Endothelial cell of umbilical vein (primary cell): ENCODE measurements at regions not wholly inside any gene's neighbourhood (a gene's known extent, or its start where the extent isn't known, plus 50 kb on each side); places are given as distances from the start of the nearest gene placed in this dataset.

Experiments used
- BruUV-seq: library from RNA; stranded (reverse); fragments of 400-500 nt; replicated peaks from 2 replicates; lab custom pipeline; 2021; lab: Mats Ljungman, UMichigan
- CTCF ChIA-PET: fragments of 300-600, 350-600 bp; sonication (Branson Sonifier 250); formaldehyde crosslinking; loops from one replicate; lab custom pipeline; 2021; ENCODE audit warnings: antibody characterized with exemption, inconsistent platforms; lab: Charles Lee
- POLR2A ChIA-PET: fragments of 300-600, 350-600 bp; sonication (Branson Sonifier 250); formaldehyde crosslinking; loops from one replicate; lab custom pipeline; 2021; ENCODE audit warnings: antibody characterized with exemption, inconsistent platforms; lab: Charles Lee
- DNase-seq: peaks from one replicate; pipeline ENCODE4 v3.0.0-alpha.2; 2011; ENCODE audit warnings: low read depth, low spot score
- FAIRE-seq: peaks from 2 replicates; lab custom pipeline; 2011; peaks lifted over from hg19 to GRCh38; lab: Jason Lieb, UNC
- H2AFZ ChIP-seq: 2 replicates; pipeline ENCODE4 v1.6.0; 2012; ENCODE audit warnings: low read depth, low read length, control low read depth, inconsistent platforms
- H3K27ac ChIP-seq: 2 replicates; pipeline ENCODE4 v1.5.1; 2011; ENCODE audit warnings: low read depth, mild to moderate bottlenecking, control low read depth, low read length, moderate library complexity; ENCODE audit not compliant: insufficient read depth
- H3K27me3 ChIP-seq, 2 experiments: 2 replicates each; pipeline versions ENCODE4 v1.6.0 to v1.6.1; 2011; ENCODE audit warnings: low read length in 2 of 2, mixed read lengths in 1 of 2; ENCODE audit not compliant: control insufficient read depth in 2 of 2, insufficient read depth in 2 of 2
- H3K36me3 ChIP-seq, 2 experiments: 2 replicates in 1 of 2; 3 replicates in 1 of 2; pipeline ENCODE4 v1.5.1; 2011; ENCODE audit warnings: low read length in 2 of 2, mild to moderate bottlenecking in 1 of 2, moderate library complexity in 1 of 2; ENCODE audit not compliant: control insufficient read depth in 2 of 2, insufficient read depth in 2 of 2; ENCODE audit errors: extremely low read depth in 1 of 2
- H3K4me1 ChIP-seq: 3 replicates; pipeline ENCODE4 v1.5.1; 2011; ENCODE audit warnings: mild to moderate bottlenecking, low read length; ENCODE audit not compliant: control insufficient read depth, insufficient read depth; ENCODE audit errors: extremely low read depth
- H3K4me2 ChIP-seq: 2 replicates; pipeline ENCODE4 v1.6.1; 2011; ENCODE audit warnings: low read length, control low read depth, mixed read lengths; ENCODE audit not compliant: insufficient read depth
- H3K4me3 ChIP-seq, 3 experiments: fragments of 200-600 bp in 1 of 3; sonication (generic), shearing (Covaris generic) in 1 of 3; replicated peaks in 1 of 3; 2 replicates each; pipeline ENCODE4 v1.5.1; 2011 to 2016; ENCODE audit warnings: control low read depth in 3 of 3, low read length in 3 of 3, mild to moderate bottlenecking in 2 of 3, inconsistent platforms in 1 of 3, low read depth in 1 of 3, moderate library complexity in 1 of 3; ENCODE audit not compliant: insufficient read depth in 1 of 3
- H3K79me2 ChIP-seq: 2 replicates; pipeline ENCODE4 v1.6.0; 2012; ENCODE audit warnings: low read length, inconsistent platforms; ENCODE audit not compliant: control insufficient read depth, insufficient read depth
- H3K9ac ChIP-seq: replicated peaks from 2 replicates; pipeline ENCODE3; 2011; ENCODE audit warnings: low read length, control low read depth; ENCODE audit not compliant: insufficient read depth; ENCODE audit errors: extremely low read depth
- H3K9me1 ChIP-seq: replicated peaks from 3 replicates; pipeline ENCODE4 v1.6.0; 2011; ENCODE audit warnings: mild to moderate bottlenecking, low read length; ENCODE audit not compliant: control insufficient read depth, insufficient read depth; ENCODE audit errors: extremely low read depth
- H3K9me3 ChIP-seq: replicated peaks from 2 replicates; pipeline ENCODE4 v1.5.1; 2012; ENCODE audit warnings: low read length, inconsistent platforms; ENCODE audit not compliant: control insufficient read depth, insufficient read depth
- H4K20me1 ChIP-seq: replicated peaks from 2 replicates; pipeline ENCODE3; 2011; ENCODE audit warnings: mild to moderate bottlenecking, low read length; ENCODE audit not compliant: control insufficient read depth, insufficient read depth; ENCODE audit errors: extremely low read depth
- CTCF ChIP-seq, 2 donors: IDR thresholded peaks; 1 replicate in 1 of 2; 2 replicates in 1 of 2; pipeline ENCODE4 v1.5.1; 2011; ENCODE audit warnings: low read length in 2 of 2, mild to moderate bottlenecking in 2 of 2, moderate library complexity in 2 of 2, control low read depth in 1 of 2, inconsistent platforms in 1 of 2, low read depth in 1 of 2; ENCODE audit not compliant: insufficient read depth in 1 of 2; ENCODE audit errors: extremely low read depth in 1 of 2
- EZH2 ChIP-seq: IDR thresholded peaks from 2 replicates; pipeline ENCODE4 v1.6.1; 2012; ENCODE audit warnings: borderline replicate concordance, low read depth, mild to moderate bottlenecking, moderate library complexity, low read length, inconsistent platforms; ENCODE audit not compliant: severe bottlenecking
- FOS ChIP-seq: IDR thresholded peaks from 2 replicates; pipeline ENCODE4 v1.6.1; 2011; ENCODE audit warnings: mild to moderate bottlenecking, low read length, moderate library complexity, borderline replicate concordance; ENCODE audit not compliant: insufficient read depth
- GATA2 ChIP-seq: IDR thresholded peaks from 2 replicates; pipeline ENCODE4 v1.7.0; 2011; ENCODE audit warnings: low read depth, mild to moderate bottlenecking, moderate library complexity, mixed read lengths, low read length; ENCODE audit not compliant: insufficient read length, insufficient read depth
- JUN ChIP-seq: IDR thresholded peaks from 2 replicates; pipeline ENCODE4 v1.6.1; 2011; ENCODE audit warnings: borderline replicate concordance, low read depth; ENCODE audit not compliant: insufficient read length, insufficient read depth
- MAX ChIP-seq: IDR thresholded peaks from 2 replicates; pipeline ENCODE4 v1.6.1; 2011; ENCODE audit not compliant: insufficient read depth, insufficient read length
- MYC ChIP-seq: IDR thresholded peaks from one replicate; pipeline ENCODE4 v1.6.1; 2011; ENCODE audit warnings: mild to moderate bottlenecking, low read depth, low read length
- POLR2A ChIP-seq: IDR thresholded peaks from 2 replicates; pipeline ENCODE4 v1.6.1; 2012; ENCODE audit warnings: low read depth, mild to moderate bottlenecking, control low read depth, low read length
- POLR2AphosphoS5 ChIP-seq: IDR thresholded peaks from 2 replicates; pipeline ENCODE4 v1.6.1; 2012; ENCODE audit warnings: low read depth, mild to moderate bottlenecking, control low read depth, low read length, moderate library complexity; ENCODE audit not compliant: insufficient read depth
- dilution Hi-C: fragments of 300-500 bp; cut with MboI; formaldehyde crosslinking; loops from one replicate; pipeline ENCODE4 v1.15.0; 2019; ENCODE audit warnings: low sequenced_read_pairs; ENCODE audit not compliant: extremely low pct_ligation_motif_present
- intact Hi-C: fragments of 100-400 bp; cut with micrococcal nuclease; formaldehyde crosslinking; loops from one replicate; pipeline ENCODE4 v1.10.0; 2022

GRCh38 chr15:95674031-95674430 is 656.5 kb upstream of the NR2F2 start:
- H3K36me3 ChIP-seq, result no peaks in the 10 kb centered on the region
- no peaks in the 10 kb centered on the region for H3K9me1 ChIP-seq
- H3K4me3 ChIP-seq, result no peak overlapping the region
- no peaks in the 10 kb centered on the region for H3K27me3 ChIP-seq
- intact Hi-C loops (no loop called here), dilution Hi-C loops (no loop called here)
- no peaks in the 10 kb centered on the region for H3K9me3 ChIP-seq
- H2AFZ ChIP-seq, result no peak overlapping the region
- no peak overlapping the region for H3K27ac ChIP-seq
- no peak overlapping the region for H3K9ac ChIP-seq
- FAIRE-seq, result no peak
- no peak for DNase-seq
- ChIA-PET CTCF (no interaction called here), POLR2A (no interaction called here)
- H3K4me1 ChIP-seq, result no peaks in the 10 kb centered on the region
- TF ChIP-seq POLR2A (no peak), MYC (no peak), FOS (no peak), JUN (no peak), MAX (no peak), POLR2AphosphoS5 (no peak), CTCF (IDR thresholded peaks at IDR 0.05; ENCODE audit: extremely low read depth in 1 of 2, insufficient read depth in 1 of 2, low read depth in 1 of 2, low read length in 2 of 2) (no peak), EZH2 (no peak), GATA2 (no peak)
- no TSS peak for BruUV-seq
- H4K20me1 ChIP-seq, result no peaks in the 10 kb centered on the region
- H3K79me2 ChIP-seq, result no peaks in the 10 kb centered on the region
- H3K4me2 ChIP-seq, result no peak overlapping the region
